Testis (tissue), 2 donors: ENCODE measurements at regions not wholly inside any gene's neighbourhood (a gene's known extent, or its start where the extent isn't known, plus 50 kb on each side); places are given as distances from the start of the nearest gene placed in this dataset.

Source experiments
- CTCF ChIP-seq, 3 experiments: fragments of 450-650 bp in 2 of 3; fragments of 200-600 bp in 1 of 3; sonication (generic) in 1 of 3; IDR thresholded peaks; one replicate each; pipeline ENCODE4 v1.5.1; 2016 to 2019; ENCODE audit warnings: antibody characterized with exemption in 3 of 3, mild to moderate bottlenecking in 2 of 3, moderate library complexity in 1 of 3
- POLR2A ChIP-seq: fragments of 450-650 bp; IDR thresholded peaks from one replicate; pipeline ENCODE4 v1.6.1; 2017; ENCODE audit warnings: antibody characterized with exemption, mild to moderate bottlenecking, moderate library complexity

DNA sequence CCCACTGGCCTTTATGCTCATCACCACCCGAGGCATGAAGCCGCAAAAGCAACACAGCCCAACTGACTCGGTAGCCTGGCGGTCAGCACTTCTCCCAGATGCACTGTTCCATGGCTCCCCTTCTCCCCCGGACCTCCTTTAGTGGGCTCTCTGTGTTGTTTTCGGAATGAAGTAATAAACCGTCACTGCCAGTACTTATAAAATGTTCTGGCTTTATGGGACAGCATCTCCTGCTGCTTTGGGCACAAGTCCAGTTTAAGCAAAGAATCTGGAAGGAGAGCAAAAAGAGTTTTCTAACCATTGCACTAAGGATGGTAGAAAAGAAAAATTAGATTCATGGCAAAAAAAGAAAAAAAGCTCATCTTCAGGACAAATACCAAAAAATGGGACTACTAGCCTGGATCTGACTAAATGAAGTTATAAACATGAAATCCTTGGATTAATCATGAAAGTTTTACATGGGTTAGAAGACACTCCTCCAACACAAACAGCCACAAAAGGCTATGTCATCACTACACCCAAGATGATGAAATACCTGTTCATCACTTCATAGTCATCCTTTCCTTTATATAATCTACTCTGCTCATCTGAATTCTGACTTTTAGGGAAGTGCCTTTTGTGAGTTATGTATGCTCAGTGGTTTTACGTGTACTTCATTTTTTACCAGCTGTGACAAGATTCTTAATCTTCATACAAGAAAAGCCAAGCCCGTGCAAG is 89.5 kb upstream of the UBE2E2 start:
- TF ChIP-seq CTCF (IDR thresholded peaks at IDR 0.05) (no peak), POLR2A (no peak)
